HCT116 (cell line): ENCODE measurements at regions not wholly inside any gene's neighbourhood (a gene's known extent, or its start where the extent isn't known, plus 50 kb on each side); places are given as distances from the start of the nearest gene placed in this dataset.

Experiments
- ATAC-seq: fragments of 200-7000 bp; cut with Tn5 transposase; 2 replicates; pipeline ENCODE4 v1.9.1; 2020; ENCODE audit warnings: mild to moderate bottlenecking, moderate library complexity
- BruUV-seq: library from RNA; stranded (reverse); fragments of 400-500 nt; replicated peaks from 2 replicates; lab custom pipeline; 2021; lab: Mats Ljungman, UMichigan
- CTCF ChIA-PET: fragments of 300-600 bp; sonication (Branson Sonifier 250); formaldehyde crosslinking; loops from one replicate; lab custom pipeline; 2021; ENCODE audit warnings: antibody characterized with exemption; lab: Charles Lee
- POLR2A ChIA-PET: fragments of 300-600, 350-600 bp; sonication (Branson Sonifier 250); formaldehyde crosslinking; loops from one replicate; lab custom pipeline; 2021; ENCODE audit warnings: antibody characterized with exemption; lab: Charles Lee
- RAD21 ChIA-PET, 2 experiments: fragments of 300-600 bp; sonication (Branson Sonifier 250); formaldehyde crosslinking; loops; one replicate each; lab custom pipeline; 2023; ENCODE audit warnings: low total read pairs in 2 of 2; ENCODE audit not compliant: uncharacterized antibody in 2 of 2, unreplicated experiment in 2 of 2, low non-redundant PET in 1 of 2; lab: Charles Lee
- DNase-seq: peaks from one replicate; pipeline ENCODE4 v3.0.0-alpha.2; 2010; ENCODE audit warnings: low read depth, low spot score
- H2AFZ ChIP-seq: fragments of 200-600 bp; shearing (Covaris generic), sonication (generic); 2 replicates; pipeline ENCODE4 v1.6.1; 2017; ENCODE audit warnings: low read depth, mixed run types, mixed read lengths, antibody characterized with exemption, low read length; ENCODE audit not compliant: poor library complexity, severe bottlenecking
- H3K27ac ChIP-seq: 2 replicates; pipeline ENCODE4 v1.5.1; 2012; ENCODE audit warnings: low read depth, low read length
- H3K27me3 ChIP-seq: fragments of 200-600 bp; sonication (generic); 2 replicates; pipeline ENCODE4 v1.6.1; 2016; ENCODE audit warnings: mixed run types, low read length, mixed read lengths; ENCODE audit not compliant: insufficient read depth
- H3K36me3 ChIP-seq, 2 experiments: fragments of 200-500 bp in 1 of 2; fragments of 200-600 bp in 1 of 2; sonication (Bioruptor generic) in 1 of 2; sonication (generic) in 1 of 2; 2 replicates each; pipeline versions ENCODE4 v1.5.1 to v1.6.1; 2014 to 2016; ENCODE audit warnings: low read length in 2 of 2, inconsistent platforms in 1 of 2, mixed read lengths in 1 of 2, mixed run types in 1 of 2; ENCODE audit not compliant: insufficient read depth in 2 of 2, control insufficient read depth in 1 of 2
- H3K4me1 ChIP-seq, 2 experiments: fragments of 200-600 bp in 1 of 2; sonication (generic) in 1 of 2; 2 replicates each; pipeline versions ENCODE4 v1.5.1 to v1.6.1; 2012 to 2017; ENCODE audit warnings: low read length in 2 of 2, inconsistent platforms in 1 of 2, mild to moderate bottlenecking in 1 of 2, mixed read lengths in 1 of 2, mixed run types in 1 of 2, moderate library complexity in 1 of 2; ENCODE audit not compliant: insufficient read depth in 2 of 2, control insufficient read depth in 1 of 2
- H3K4me2 ChIP-seq: fragments of 200-600 bp; sonication (generic); 2 replicates; pipeline ENCODE4 v1.6.1; 2017; ENCODE audit warnings: mixed run types, low read length, mixed read lengths
- H3K4me3 ChIP-seq, 2 experiments: fragments of 200-600 bp in 1 of 2; sonication (generic) in 1 of 2; replicated peaks in 1 of 2; 2 replicates each; pipeline ENCODE4 v1.5.1; 2011 to 2016; ENCODE audit warnings: low read length in 2 of 2, control low read depth in 1 of 2, low read depth in 1 of 2, mild to moderate bottlenecking in 1 of 2, mixed read lengths in 1 of 2, mixed run types in 1 of 2
- H3K79me2 ChIP-seq: fragments of 200-600 bp; sonication (generic); 2 replicates; pipeline ENCODE4 v1.6.1; 2017; ENCODE audit warnings: mild to moderate bottlenecking, mixed run types, low read length, moderate library complexity, mixed read lengths; ENCODE audit not compliant: insufficient read depth
- H3K9ac ChIP-seq: fragments of 200-600 bp; sonication (generic); 2 replicates; pipeline ENCODE4 v1.6.1; 2016; ENCODE audit warnings: low read length, mixed read lengths
- H3K9me2 ChIP-seq: fragments of 200-600 bp; sonication (generic), shearing (Covaris generic); 2 replicates; pipeline ENCODE4 v1.6.1; 2017; ENCODE audit warnings: mixed run types, mild to moderate bottlenecking, moderate library complexity; ENCODE audit not compliant: insufficient read depth
- H3K9me3 ChIP-seq, 2 experiments: fragments of 200-500 bp in 1 of 2; fragments of 200-600 bp in 1 of 2; sonication (Bioruptor generic) in 1 of 2; sonication (generic) in 1 of 2; 2 replicates each; pipeline ENCODE4 v1.6.1; 2014 to 2017; ENCODE audit warnings: low read length in 2 of 2, mixed read lengths in 2 of 2, inconsistent platforms in 1 of 2, low read depth in 1 of 2, mild to moderate bottlenecking in 1 of 2, mixed run types in 1 of 2, moderate library complexity in 1 of 2; ENCODE audit not compliant: control insufficient read depth in 1 of 2, insufficient read depth in 1 of 2
- H4K20me1 ChIP-seq: fragments of 200-600 bp; sonication (generic), shearing (Covaris generic); 2 replicates; pipeline ENCODE4 v1.6.1; 2017; ENCODE audit warnings: mixed run types, mild to moderate bottlenecking, moderate library complexity; ENCODE audit not compliant: insufficient read depth
- ATF3 ChIP-seq: IDR thresholded peaks from 2 replicates; pipeline ENCODE4 v1.6.1; 2012
- CBX3 ChIP-seq: IDR thresholded peaks from 2 replicates; pipeline ENCODE4 v1.6.1; 2012; ENCODE audit warnings: low read depth
- CEBPB ChIP-seq: IDR thresholded peaks from 2 replicates; pipeline ENCODE4 v1.6.1; 2012; ENCODE audit warnings: low read depth
- CTCF ChIP-seq, 3 experiments: fragments of 200-600 bp in 1 of 3; sonication (generic) in 1 of 3; IDR thresholded peaks in 2 of 3; conservative IDR thresholded peaks in 1 of 3; 2 replicates each; pipeline ENCODE4 v1.5.1; 2012 to 2017; ENCODE audit warnings: low read depth in 2 of 3, low read length in 2 of 3, antibody characterized with exemption in 1 of 3, borderline replicate concordance in 1 of 3, control low read depth in 1 of 3, mild to moderate bottlenecking in 1 of 3, mixed read lengths in 1 of 3, mixed run types in 1 of 3, moderate library complexity in 1 of 3; ENCODE audit not compliant: insufficient read depth in 1 of 3
- EGR1 ChIP-seq: IDR thresholded peaks from 2 replicates; pipeline ENCODE4 v1.6.1; 2012; ENCODE audit warnings: low read depth
- EZH2 ChIP-seq: fragments of 200-600 bp; sonication (generic); IDR thresholded peaks from 2 replicates; pipeline ENCODE4 v1.6.1; 2017; ENCODE audit warnings: antibody characterized with exemption, mixed run types
- FOSL1 ChIP-seq: IDR thresholded peaks from 2 replicates; pipeline ENCODE4 v1.6.1; 2012; ENCODE audit warnings: low read depth
- JUND ChIP-seq: IDR thresholded peaks from 2 replicates; pipeline ENCODE4 v1.6.1; 2012
- POLR2A ChIP-seq: IDR thresholded peaks from 2 replicates; pipeline ENCODE4 v1.7.0; 2011; ENCODE audit warnings: borderline replicate concordance; ENCODE audit not compliant: insufficient read depth, insufficient read length; ENCODE audit errors: extremely low read depth
- ZFX ChIP-seq: fragments of 450-650 bp; IDR thresholded peaks from 2 replicates; pipeline ENCODE4 v1.6.1; 2017
- ZNF274 ChIP-seq: fragments of 200-500 bp; sonication (Bioruptor generic); IDR thresholded peaks from 2 replicates; pipeline ENCODE4 v1.6.1; 2014; ENCODE audit warnings: mild to moderate bottlenecking, low read depth, low read length, inconsistent platforms
- intact Hi-C: fragments of 100-400 bp; cut with micrococcal nuclease; formaldehyde crosslinking; loops from 2 replicates; pipeline ENCODE4 v1.10.0; 2022

- ATAC-seq: no peak
- no peaks in the 10 kb centered on the region for H3K27me3 ChIP-seq
- no peak overlapping the region for H3K4me3 ChIP-seq
- H3K4me2 ChIP-seq: peak overlapping the region; percentile 23; the same call in 1 of the 2 replicates
- H3K79me2 ChIP-seq: no peaks in the 10 kb centered on the region
- no peak overlapping the region for H3K27ac ChIP-seq
- RAD21 ChIA-PET: no interaction called here
- no peak for TF ChIP-seq ZNF274
- TF ChIP-seq CTCF (IDR thresholded peaks at IDR 0.05 in 2 of 3, conservative IDR thresholded peaks at IDR 0.05 in 1 of 3; ENCODE audit: borderline replicate concordance in 1 of 3, insufficient read depth in 1 of 3, low read depth in 2 of 3, low read length in 2 of 3): no peak
- 0 out of 2 replicates have a peak, but pooled peaks have one; percentile 29 for TF ChIP-seq FOSL1
- no peak for TF ChIP-seq CBX3
- no peak for TF ChIP-seq ATF3
- BruUV-seq: no TSS peak
- no peak for DNase-seq
- intact Hi-C loops: no loop called here
- peak overlapping the region; percentile 2 for H2AFZ ChIP-seq
- H4K20me1 ChIP-seq: no peaks in the 10 kb centered on the region
- H3K9ac ChIP-seq: no peak overlapping the region
- H3K9me2 ChIP-seq: no peaks in the 10 kb centered on the region
- no peaks in the 10 kb centered on the region for H3K36me3 ChIP-seq
- H3K9me3 ChIP-seq: no peaks in the 10 kb centered on the region
- CTCF ChIA-PET: no interaction called here
- POLR2A ChIA-PET: no interaction called here
- H3K4me1 ChIP-seq: peaks cover 17 to 30% of the 10 kb centered on the region in 2 experiments; a peak in 3 of 4 replicates
Measured at GRCh38 chr2:57877811-57878170, 168.8 kb upstream of the VRK2 start.

GRCh38 chr2:57878171-57878865 lies 168.3 kb upstream of the VRK2 start:
- no peaks in the 10 kb centered on the region for H3K27me3 ChIP-seq
- RAD21 ChIA-PET: no interaction called here
- peak overlapping the region; percentile 23; the same call in 1 of the 2 replicates for H3K4me2 ChIP-seq
- ATAC-seq (no peak), DNase-seq (no peak)
- H2AFZ ChIP-seq: peak overlapping the region; percentile 2
- H3K79me2 ChIP-seq: no peaks in the 10 kb centered on the region
- no peaks in the 10 kb centered on the region for H3K9me3 ChIP-seq
- H3K4me3 ChIP-seq: no peak overlapping the region
- peaks cover 17 to 35% of the 10 kb centered on the region in 2 experiments; a peak in 3 of 4 replicates for H3K4me1 ChIP-seq
- H3K9me2 ChIP-seq: no peaks in the 10 kb centered on the region
- no peak overlapping the region for H3K27ac ChIP-seq
- TF ChIP-seq ATF3: no peak
- no peak for TF ChIP-seq EGR1
- TF ChIP-seq ZFX: no peak
- no peak for TF ChIP-seq POLR2A
- TF ChIP-seq ZNF274: no peak
- no peak for TF ChIP-seq JUND
- TF ChIP-seq EZH2: no peak
- no peak for TF ChIP-seq CEBPB
- TF ChIP-seq, all 23 proteins: peak for 0
- intact Hi-C loops: no loop called here
- Histone ChIP-seq H3K9ac (no peak overlapping the region), H4K20me1 (no peaks in the 10 kb centered on the region), H3K36me3 (no peaks in the 10 kb centered on the region)
- no TSS peak for BruUV-seq
- POLR2A ChIA-PET: no interaction called here
- CTCF ChIA-PET: no interaction called here
